Neural progenitor cell (in vitro differentiated cells): ENCODE measurements at regions not wholly inside any gene's neighbourhood (a gene's known extent, or its start where the extent isn't known, plus 50 kb on each side); places are given as distances from the start of the nearest gene placed in this dataset.

Experiments
- CTCF ChIP-seq: fragments of 200-600 bp; sonication (generic); IDR thresholded peaks from 2 replicates; pipeline ENCODE4 v1.5.1; 2017; ENCODE audit warnings: antibody characterized with exemption, mild to moderate bottlenecking
- EZH2 ChIP-seq: fragments of 200-600 bp; sonication (generic); IDR thresholded peaks from 2 replicates; pipeline ENCODE4 v1.6.1; 2017; ENCODE audit warnings: antibody characterized with exemption, mild to moderate bottlenecking, moderate library complexity

GRCh38 chr16:85310868-85311585 is 198.8 kb upstream of the CIBAR2 start:
- TF ChIP-seq EZH2 (no peak), CTCF (no peak)
